Adrenal gland (tissue), 9 donors: ENCODE measurements at regions not wholly inside any gene's neighbourhood (a gene's known extent, or its start where the extent isn't known, plus 50 kb on each side); places are given as distances from the start of the nearest gene placed in this dataset.

ENCODE experiments used
- DNase-seq, 7 donors: peaks; one replicate each; pipeline ENCODE4 v3.0.0-alpha.2; 2019 to 2020
- H3K27ac ChIP-seq, 5 donors: fragments of 200-600 bp; sonication (generic) in 4 of 5; 1 replicate in 3 of 5; 2 replicates in 2 of 5; pipeline versions ENCODE4 v1.5.1 to v1.8.0; 2016 to 2020; ENCODE audit warnings: mild to moderate bottlenecking in 1 of 5
- H3K27me3 ChIP-seq: fragments of 200-600 bp; 2 replicates; pipeline ENCODE4 v1.8.0; 2021
- H3K36me3 ChIP-seq, 2 donors: fragments of 200-600 bp; replicated peaks in 1 of 2; 1 replicate in 1 of 2; 2 replicates in 1 of 2; pipeline versions ENCODE4 v1.5.1 to v1.8.0; 2018 to 2022
- H3K4me1 ChIP-seq, 2 donors: fragments of 200-600 bp; replicated peaks in 1 of 2; 1 replicate in 1 of 2; 2 replicates in 1 of 2; pipeline versions ENCODE4 v1.5.1 to v1.8.0; 2018 to 2021
- H3K4me3 ChIP-seq, 4 donors: fragments of 200-600 bp; sonication (generic) in 3 of 4; one replicate each; pipeline ENCODE4 v1.5.1; 2016 to 2018
- H3K9me3 ChIP-seq, 3 donors: fragments of 200-600 bp; sonication (generic) in 1 of 3; replicated peaks in 1 of 3; 1 replicate in 2 of 3; 2 replicates in 1 of 3; pipeline versions ENCODE4 v1.5.1 to v1.8.0; 2016 to 2021
- CTCF ChIP-seq, 6 experiments: fragments of 450-650 bp in 4 of 6; fragments of 200-600 bp in 2 of 6; sonication (generic) in 1 of 6; IDR thresholded peaks; 1 replicate in 5 of 6; 2 replicates in 1 of 6; pipeline versions ENCODE4 v1.5.1 to v1.8.0; 2016 to 2021; ENCODE audit warnings: antibody characterized with exemption in 6 of 6, mild to moderate bottlenecking in 2 of 6, moderate library complexity in 1 of 6
- POLR2A ChIP-seq, 2 donors: fragments of 450-650 bp; IDR thresholded peaks; one replicate each; pipeline ENCODE4 v1.6.1; 2017; ENCODE audit warnings: antibody characterized with exemption in 2 of 2, mild to moderate bottlenecking in 2 of 2, moderate library complexity in 1 of 2
- WGBS, 4 donors: extraction: QIAGEN DNeasy Blood & Tissue Kit in 2 of 4; methylation state at CpG; one replicate each; pipeline versions ENCODE4 v1.1.5 to v1.1.7; 2013 to 2017; 5-methylcytosine and 5-hydroxymethylcytosine counted together
- intact Hi-C, 2 donors: fragments of 100-400 bp; cut with DNase I; formaldehyde crosslinking; loops; one replicate each; pipeline versions ENCODE4 v1.14.1 to v1.15.0; 2022 to 2023
- donor health status: healthy with polysubstance abuse.
- donor health status: Bipolar disorder and iron deficiency.
- donor health status: DM: yes; HTN: yes; CAD: no.
- donor health status: DM: no; HTN: no; CAD: no.
- donor health status: DM: no; HTN: no; CAD: no.

GRCh38 chr2:119076713-119077112 is 81.8 kb downstream of the C1QL2 start:
- no peaks in the 10 kb centered on the region for H3K9me3 ChIP-seq
- H3K27me3 ChIP-seq = no peaks in the 10 kb centered on the region
- no peak for DNase-seq
- intact Hi-C loops = no loop called here
- H3K4me3 ChIP-seq = no peak overlapping the region
- no peaks in the 10 kb centered on the region for H3K36me3 ChIP-seq
- 70 to 86% (median 80%) methylated on average over 7 to 8 of the region's 8 CpGs for WGBS, 4 donors
- no peaks in the 10 kb centered on the region for H3K4me1 ChIP-seq
- no peak overlapping the region for H3K27ac ChIP-seq
- no peak for TF ChIP-seq POLR2A (IDR thresholded peaks at IDR 0.05)
- TF ChIP-seq CTCF (IDR thresholded peaks at IDR 0.05) = no peak

GRCh38 chr2:119073213-119073612 is 85.3 kb downstream of the C1QL2 start:
- TF ChIP-seq POLR2A (IDR thresholded peaks at IDR 0.05) (no peak), CTCF (IDR thresholded peaks at IDR 0.05) (no peak)
- intact Hi-C loops = no loop called here
- Histone ChIP-seq H3K27me3 (no peaks in the 10 kb centered on the region), H3K4me3 (no peak overlapping the region), H3K36me3 (no peaks in the 10 kb centered on the region), H3K4me1 (no peaks in the 10 kb centered on the region), H3K27ac (no peak overlapping the region), H3K9me3 (no peaks in the 10 kb centered on the region)
- WGBS, 4 donors = 36 to 46% (median 40%) methylated on average over 3 of the region's 3 CpGs
- DNase-seq = no peak

GRCh38 chr2:119071476-119071875 is 87.1 kb downstream of the C1QL2 start:
- H3K36me3 ChIP-seq = no peaks in the 10 kb centered on the region
- no peak overlapping the region for H3K4me3 ChIP-seq
- intact Hi-C loops = no loop called here
- H3K9me3 ChIP-seq = no peaks in the 10 kb centered on the region
- TF ChIP-seq POLR2A (IDR thresholded peaks at IDR 0.05) = no peak
- no peak for TF ChIP-seq CTCF (IDR thresholded peaks at IDR 0.05)
- H3K27ac ChIP-seq = no peak overlapping the region
- H3K4me1 ChIP-seq = no peaks in the 10 kb centered on the region
- WGBS, 4 donors = 56 to 67% (median 61%) methylated on average over 1 of the region's 1 CpG
- no peaks in the 10 kb centered on the region for H3K27me3 ChIP-seq
- DNase-seq = no peak

GRCh38 chr2:119069781-119070180 is 88.8 kb downstream of the C1QL2 start:
- Histone ChIP-seq H3K36me3 (no peaks in the 10 kb centered on the region), H3K27me3 (no peaks in the 10 kb centered on the region), H3K27ac (no peak overlapping the region), H3K4me1 (no peaks in the 10 kb centered on the region), H3K4me3 (no peak overlapping the region), H3K9me3 (no peaks in the 10 kb centered on the region)
- TF ChIP-seq POLR2A (IDR thresholded peaks at IDR 0.05) = no peak
- 67 to 76% (median 72%) methylated on average over 8 of the region's 8 CpGs for WGBS, 4 donors
- intact Hi-C loops = loop anchor here in 1 of 2 donors (10.0 kb wide), 1 partner anchor 485 kb away; no protein-coding TSS in a partner anchor
- DNase-seq = no peak

- no peak for TF ChIP-seq POLR2A (IDR thresholded peaks at IDR 0.05)
- no peak for TF ChIP-seq CTCF (IDR thresholded peaks at IDR 0.05)
- Histone ChIP-seq H3K36me3 (no peaks in the 10 kb centered on the region), H3K27me3 (no peaks in the 10 kb centered on the region), H3K9me3 (no peaks in the 10 kb centered on the region), H3K4me3 (no peak overlapping the region), H3K4me1 (no peaks in the 10 kb centered on the region), H3K27ac (no peak overlapping the region)
- 67 to 85% (median 71%) methylated on average over 4 to 7 of the region's 7 CpGs for WGBS, 4 donors
- no peak for DNase-seq
- intact Hi-C loops = loop anchor here in 1 of 2 donors (10.0 kb wide), 1 partner anchor 487 kb away; no protein-coding TSS in a partner anchor
Measured at GRCh38 chr2:119068154-119068725, 90.3 kb downstream of the C1QL2 start.
